Keratinocyte (primary cell): ENCODE measurements at regions not wholly inside any gene's neighbourhood (a gene's known extent, or its start where the extent isn't known, plus 50 kb on each side); places are given as distances from the start of the nearest gene placed in this dataset.

Source experiments
- DNase-seq: peaks from one replicate; pipeline ENCODE4 v3.0.0-alpha.2; 2011; ENCODE audit warnings: low read depth, missing footprints, low spot score
- FAIRE-seq: peaks from 2 replicates; lab custom pipeline; 2011; peaks lifted over from hg19 to GRCh38; lab: Jason Lieb, UNC
- H2AFZ ChIP-seq: 2 replicates; pipeline ENCODE4 v1.6.0; 2012; ENCODE audit warnings: low read length, control low read depth, inconsistent platforms; ENCODE audit not compliant: control insufficient read depth
- H3K27ac ChIP-seq: 2 replicates; pipeline ENCODE4 v1.5.1; 2011; ENCODE audit warnings: low read length; ENCODE audit not compliant: control insufficient read depth, insufficient read depth
- H3K27me3 ChIP-seq: 3 replicates; pipeline ENCODE4 v1.6.0; 2011; ENCODE audit warnings: low read length; ENCODE audit not compliant: control insufficient read depth, insufficient read depth; ENCODE audit errors: extremely low read depth
- H3K36me3 ChIP-seq, 2 experiments: 2 replicates in 1 of 2; 3 replicates in 1 of 2; pipeline ENCODE4 v1.5.1; 2011; ENCODE audit warnings: low read length in 2 of 2, mild to moderate bottlenecking in 1 of 2; ENCODE audit not compliant: control insufficient read depth in 2 of 2, insufficient read depth in 2 of 2; ENCODE audit errors: extremely low read depth in 1 of 2
- H3K4me1 ChIP-seq: 3 replicates; pipeline ENCODE4 v1.5.1; 2011; ENCODE audit warnings: low read length; ENCODE audit not compliant: control insufficient read depth, insufficient read depth; ENCODE audit errors: extremely low read depth
- H3K4me2 ChIP-seq: 3 replicates; pipeline ENCODE4 v1.6.0; 2011; ENCODE audit warnings: low read depth, low read length; ENCODE audit not compliant: control insufficient read depth, insufficient read depth; ENCODE audit errors: extremely low read depth
- H3K4me3 ChIP-seq, 3 experiments: fragments of 200-600 bp in 1 of 3; sonication (generic) in 1 of 3; 2 replicates in 2 of 3; 3 replicates in 1 of 3; pipeline ENCODE4 v1.5.1; 2011 to 2016; ENCODE audit warnings: low read length in 3 of 3, mild to moderate bottlenecking in 3 of 3, control low read depth in 2 of 3, inconsistent platforms in 1 of 3, low read depth in 1 of 3, mixed read lengths in 1 of 3, mixed run types in 1 of 3, moderate library complexity in 1 of 3; ENCODE audit not compliant: control insufficient read depth in 2 of 3, insufficient read depth in 2 of 3; ENCODE audit errors: extremely low read depth in 1 of 3
- H3K79me2 ChIP-seq: 2 replicates; pipeline ENCODE4 v1.6.0; 2012; ENCODE audit warnings: low read length; ENCODE audit not compliant: control insufficient read depth, insufficient read depth
- H3K9ac ChIP-seq: 3 replicates; pipeline ENCODE4 v1.6.0; 2011; ENCODE audit warnings: low read length; ENCODE audit not compliant: control insufficient read depth, insufficient read depth; ENCODE audit errors: extremely low read depth
- H3K9me1 ChIP-seq: 3 replicates; pipeline ENCODE4 v1.6.0; 2011; ENCODE audit warnings: low read length; ENCODE audit not compliant: control insufficient read depth, insufficient read depth; ENCODE audit errors: extremely low read depth
- H3K9me3 ChIP-seq: 2 replicates; pipeline ENCODE4 v1.5.1; 2012; ENCODE audit warnings: low read depth, low read length; ENCODE audit not compliant: control insufficient read depth
- H4K20me1 ChIP-seq: 3 replicates; pipeline ENCODE4 v1.6.0; 2011; ENCODE audit warnings: low read length; ENCODE audit not compliant: control insufficient read depth, insufficient read depth; ENCODE audit errors: extremely low read depth
- CTCF ChIP-seq, 3 experiments: IDR thresholded peaks in 1 of 3; conservative IDR thresholded peaks in 1 of 3; optimal IDR thresholded peaks in 1 of 3; 2 replicates in 2 of 3; 3 replicates in 1 of 3; pipeline versions ENCODE3 to v1.5.1; 2011; ENCODE audit warnings: low read length in 3 of 3, mild to moderate bottlenecking in 3 of 3, moderate library complexity in 2 of 3, control low read depth in 1 of 3, inconsistent platforms in 1 of 3; ENCODE audit not compliant: insufficient read depth in 2 of 3; ENCODE audit errors: extremely low read depth in 1 of 3
- EZH2 ChIP-seq: IDR thresholded peaks from one replicate; pipeline ENCODE4 v1.6.1; 2012; ENCODE audit warnings: inconsistent platforms, mild to moderate bottlenecking, low read length, moderate library complexity
- dilution Hi-C: fragments of 300-500 bp; cut with MboI; formaldehyde crosslinking; loops from one replicate; pipeline ENCODE4 v1.7.0; 2020; ENCODE audit warnings: low sequenced_read_pairs; ENCODE audit not compliant: extremely low pct_ligation_motif_present

GRCh38 chr1:244280859-244281258 is 170.8 kb downstream of the ADSS2 start:
- FAIRE-seq: no peak
- no peak overlapping the region for H3K9ac ChIP-seq
- no peaks in the 10 kb centered on the region for H3K27me3 ChIP-seq
- no peak overlapping the region for H3K4me3 ChIP-seq
- H3K36me3 ChIP-seq: no peaks in the 10 kb centered on the region
- DNase-seq: no peak
- dilution Hi-C loops: no loop called here
- no peaks in the 10 kb centered on the region for H4K20me1 ChIP-seq
- H3K9me1 ChIP-seq: no peaks in the 10 kb centered on the region
- no peak overlapping the region for H3K4me2 ChIP-seq
- H3K27ac ChIP-seq: no peak overlapping the region
- no peaks in the 10 kb centered on the region for H3K9me3 ChIP-seq
- TF ChIP-seq CTCF (optimal IDR thresholded peaks at IDR 0.05 in 1 of 3, IDR thresholded peaks at IDR 0.05 in 1 of 3, conservative IDR thresholded peaks at IDR 0.05 in 1 of 3; ENCODE audit: extremely low read depth in 1 of 3, insufficient read depth in 2 of 3, low read length in 3 of 3) (no peak), EZH2 (no peak)
- no peaks in the 10 kb centered on the region for H3K79me2 ChIP-seq
- no peaks in the 10 kb centered on the region for H3K4me1 ChIP-seq
- H2AFZ ChIP-seq: no peak overlapping the region

- H3K4me3 ChIP-seq: no peak overlapping the region
- H2AFZ ChIP-seq: no peak overlapping the region
- no peaks in the 10 kb centered on the region for H3K4me1 ChIP-seq
- dilution Hi-C loops: no loop called here
- no peaks in the 10 kb centered on the region for H3K9me3 ChIP-seq
- no peak overlapping the region for H3K4me2 ChIP-seq
- no peaks in the 10 kb centered on the region for H4K20me1 ChIP-seq
- FAIRE-seq (no peak), DNase-seq (no peak)
- no peaks in the 10 kb centered on the region for H3K27me3 ChIP-seq
- no peak overlapping the region for H3K9ac ChIP-seq
- no peaks in the 10 kb centered on the region for H3K36me3 ChIP-seq
- TF ChIP-seq EZH2: no peak
- TF ChIP-seq CTCF (optimal IDR thresholded peaks at IDR 0.05 in 1 of 3, IDR thresholded peaks at IDR 0.05 in 1 of 3, conservative IDR thresholded peaks at IDR 0.05 in 1 of 3; ENCODE audit: extremely low read depth in 1 of 3, insufficient read depth in 2 of 3, low read length in 3 of 3): no peak
- H3K9me1 ChIP-seq: no peaks in the 10 kb centered on the region
- H3K27ac ChIP-seq: no peak overlapping the region
- H3K79me2 ChIP-seq: no peaks in the 10 kb centered on the region
Measured at GRCh38 chr1:244283772-244284171, 167.9 kb downstream of the ADSS2 start.
